ENCODE measurements at regions not wholly inside any gene's neighbourhood (a gene's known extent, or its start where the extent isn't known, plus 50 kb on each side); places are given as distances from the start of the nearest gene placed in this dataset.

DNA sequence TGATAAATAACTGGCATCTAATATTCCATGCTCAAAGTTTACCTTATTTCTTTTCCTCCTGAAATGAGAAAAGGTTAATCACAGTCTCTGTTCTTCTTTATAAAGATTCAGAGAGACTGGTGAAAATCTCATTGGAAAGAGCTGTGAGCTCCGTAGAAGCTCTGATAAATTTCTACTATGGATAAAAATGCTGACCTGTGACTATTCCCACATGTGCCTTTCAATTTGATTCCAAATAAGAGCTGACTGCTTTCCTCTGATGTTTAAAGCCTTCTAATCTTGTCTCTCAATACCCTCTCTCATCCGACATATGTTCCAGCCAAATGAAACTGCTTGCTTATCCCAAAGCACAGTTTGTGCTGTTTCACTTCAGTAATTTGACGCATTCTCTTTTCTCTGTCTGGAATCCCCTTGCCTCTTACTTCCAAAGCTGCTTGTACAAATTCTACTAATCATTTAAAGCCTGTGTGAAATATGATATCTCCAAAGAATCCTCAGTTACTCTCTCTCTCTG lies 130.1 kb downstream of the RTP4 start:
- TF ChIP-seq, protein P1, sequence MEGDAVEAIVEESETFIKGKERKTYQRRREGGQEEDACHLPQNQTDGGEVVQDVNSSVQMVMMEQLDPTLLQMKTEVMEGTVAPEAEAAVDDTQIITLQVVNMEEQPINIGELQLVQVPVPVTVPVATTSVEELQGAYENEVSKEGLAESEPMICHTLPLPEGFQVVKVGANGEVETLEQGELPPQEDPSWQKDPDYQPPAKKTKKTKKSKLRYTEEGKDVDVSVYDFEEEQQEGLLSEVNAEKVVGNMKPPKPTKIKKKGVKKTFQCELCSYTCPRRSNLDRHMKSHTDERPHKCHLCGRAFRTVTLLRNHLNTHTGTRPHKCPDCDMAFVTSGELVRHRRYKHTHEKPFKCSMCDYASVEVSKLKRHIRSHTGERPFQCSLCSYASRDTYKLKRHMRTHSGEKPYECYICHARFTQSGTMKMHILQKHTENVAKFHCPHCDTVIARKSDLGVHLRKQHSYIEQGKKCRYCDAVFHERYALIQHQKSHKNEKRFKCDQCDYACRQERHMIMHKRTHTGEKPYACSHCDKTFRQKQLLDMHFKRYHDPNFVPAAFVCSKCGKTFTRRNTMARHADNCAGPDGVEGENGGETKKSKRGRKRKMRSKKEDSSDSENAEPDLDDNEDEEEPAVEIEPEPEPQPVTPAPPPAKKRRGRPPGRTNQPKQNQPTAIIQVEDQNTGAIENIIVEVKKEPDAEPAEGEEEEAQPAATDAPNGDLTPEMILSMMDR (conservative IDR thresholded peaks at IDR 0.05; ENCODE audit: low read depth in 2 of 2), result no peak
- no peak for TF ChIP-seq EZH2 (IDR thresholded peaks at IDR 0.05; ENCODE audit: low read depth, unreplicated experiment)
- no peak for TF ChIP-seq EZH2phosphoT487 (IDR thresholded peaks at IDR 0.05; ENCODE audit: unreplicated experiment)
- TF ChIP-seq JUNB (IDR thresholded peaks at IDR 0.05; ENCODE audit: unreplicated experiment), result no peak
- no peak for TF ChIP-seq POLR2AphosphoS5 (IDR thresholded peaks at IDR 0.05; ENCODE audit: low read depth)
- no peak for TF ChIP-seq STAT1 (IDR thresholded peaks at IDR 0.05; ENCODE audit: unreplicated experiment)
- TF ChIP-seq, protein P2, sequence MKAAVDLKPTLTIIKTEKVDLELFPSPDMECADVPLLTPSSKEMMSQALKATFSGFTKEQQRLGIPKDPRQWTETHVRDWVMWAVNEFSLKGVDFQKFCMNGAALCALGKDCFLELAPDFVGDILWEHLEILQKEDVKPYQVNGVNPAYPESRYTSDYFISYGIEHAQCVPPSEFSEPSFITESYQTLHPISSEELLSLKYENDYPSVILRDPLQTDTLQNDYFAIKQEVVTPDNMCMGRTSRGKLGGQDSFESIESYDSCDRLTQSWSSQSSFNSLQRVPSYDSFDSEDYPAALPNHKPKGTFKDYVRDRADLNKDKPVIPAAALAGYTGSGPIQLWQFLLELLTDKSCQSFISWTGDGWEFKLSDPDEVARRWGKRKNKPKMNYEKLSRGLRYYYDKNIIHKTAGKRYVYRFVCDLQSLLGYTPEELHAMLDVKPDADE (IDR thresholded peaks at IDR 0.05), result no peak

Data from GM23338 (cell line).